ENCODE measurements at regions not wholly inside any gene's neighbourhood (a gene's known extent, or its start where the extent isn't known, plus 50 kb on each side); places are given as distances from the start of the nearest gene placed in this dataset.

- TF ChIP-seq CTCF (IDR thresholded peaks at IDR 0.05; ENCODE audit: control extremely low read depth in 1 of 3, insufficient read depth in 1 of 3, low read depth in 1 of 3, low read length in 3 of 3) (no peak), NRF1 (IDR thresholded peaks at IDR 0.05; ENCODE audit: low read depth, low read length) (no peak), POU5F1 (IDR thresholded peaks at IDR 0.05; ENCODE audit: low read depth, low read length) (no peak), MAFK (IDR thresholded peaks at IDR 0.05; ENCODE audit: low read depth, low read length) (no peak), CBX8 (IDR thresholded peaks at IDR 0.05; ENCODE audit: borderline replicate concordance, low read depth, low read length) (no peak), EGR1 (IDR thresholded peaks at IDR 0.05; ENCODE audit: borderline replicate concordance, low read depth, low read length) (no peak), BACH1 (IDR thresholded peaks at IDR 0.05; ENCODE audit: low read length) (no peak)
Observed at GRCh38 chr2:65737452-65738011, 305.1 kb upstream of the SPRED2 start (continued).
